ENCODE measurements at regions not wholly inside any gene's neighbourhood (a gene's known extent, or its start where the extent isn't known, plus 50 kb on each side); places are given as distances from the start of the nearest gene placed in this dataset.
A peak's percentile ranks its signal among the peaks of the same experiment; 100 is the strongest.

DNA sequence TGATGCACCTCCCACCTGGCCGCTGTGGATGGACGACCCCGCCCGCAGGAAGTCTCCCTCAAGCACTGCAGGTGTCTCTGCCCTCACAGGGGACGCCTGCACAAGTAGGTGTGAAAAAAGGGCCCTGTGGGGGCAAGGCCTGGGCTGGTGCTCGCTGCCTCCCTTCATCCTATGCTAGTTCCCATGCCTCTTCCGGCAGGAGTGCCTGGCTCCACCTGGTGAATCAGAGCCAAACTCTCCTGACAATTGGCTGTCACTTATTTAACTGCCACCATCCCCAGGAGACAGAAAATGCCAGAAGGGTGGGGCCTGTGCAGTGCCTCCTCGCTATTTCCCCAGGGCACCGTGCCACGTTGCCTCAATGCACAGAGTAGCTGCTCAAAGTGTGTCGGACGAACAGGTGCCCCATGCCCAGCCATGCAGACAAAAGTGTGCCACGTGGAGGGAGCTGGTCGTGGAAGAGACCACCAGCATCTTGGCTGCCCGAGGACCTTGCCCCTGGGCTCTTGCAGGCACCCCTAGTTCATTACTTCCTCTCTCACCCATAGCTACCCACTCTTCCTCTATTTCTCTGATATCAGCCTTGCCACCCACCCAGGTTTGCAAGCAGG lies 170.7 kb downstream of the SEC14L1 start:
- no peak for ATAC-seq
- no peak overlapping the region for H3K4me3 Mint-ChIP-seq
- peaks cover 17% of the 10 kb centered on the region for H3K36me3 Mint-ChIP-seq
- no peaks in the 10 kb centered on the region for H3K9me3 Mint-ChIP-seq
- no peaks in the 10 kb centered on the region for H3K27me3 Mint-ChIP-seq
- H3K4me1 Mint-ChIP-seq: peaks cover 37% of the 10 kb centered on the region
- H3K27ac Mint-ChIP-seq: no peak overlapping the region

DNA sequence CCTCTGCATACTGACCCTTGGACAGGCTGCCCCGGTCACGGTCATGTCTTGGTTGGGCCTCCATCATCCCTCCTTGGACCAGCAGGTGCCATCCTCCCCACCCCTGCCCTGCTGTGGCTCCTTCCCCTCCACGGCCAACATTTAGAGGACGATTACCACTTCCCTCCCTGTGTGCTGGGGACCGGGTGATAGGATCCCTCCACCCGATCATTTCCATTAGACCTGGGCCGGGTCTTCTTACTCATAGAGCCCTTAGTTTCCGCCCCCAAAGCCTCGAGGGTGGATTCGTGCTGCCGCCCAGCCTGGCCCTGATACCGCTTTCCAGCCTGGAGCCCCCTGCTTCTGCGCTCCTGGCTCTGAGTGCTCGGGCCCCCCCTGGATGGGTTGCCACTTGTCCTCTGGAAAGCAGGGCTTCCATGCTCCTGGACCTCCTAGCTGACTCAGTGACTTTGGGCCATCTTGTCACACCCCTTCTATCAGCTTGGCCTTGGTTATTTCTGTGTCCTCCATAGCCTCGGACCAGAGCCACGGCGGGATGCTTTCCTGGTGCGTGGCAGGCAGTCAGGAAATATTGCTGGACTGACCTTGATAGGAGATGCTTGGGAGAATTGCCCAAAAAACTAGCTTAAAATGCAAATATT lies 171.4 kb downstream of the SEC14L1 start:
- Mint-ChIP-seq H3K4me1 (peaks cover 44% of the 10 kb centered on the region), H3K9me3 (no peaks in the 10 kb centered on the region), H3K4me3 (no peak overlapping the region), H3K27ac (no peak overlapping the region), H3K27me3 (no peaks in the 10 kb centered on the region), H3K36me3 (peaks cover 17% of the 10 kb centered on the region)
- no peak for ATAC-seq

DNA sequence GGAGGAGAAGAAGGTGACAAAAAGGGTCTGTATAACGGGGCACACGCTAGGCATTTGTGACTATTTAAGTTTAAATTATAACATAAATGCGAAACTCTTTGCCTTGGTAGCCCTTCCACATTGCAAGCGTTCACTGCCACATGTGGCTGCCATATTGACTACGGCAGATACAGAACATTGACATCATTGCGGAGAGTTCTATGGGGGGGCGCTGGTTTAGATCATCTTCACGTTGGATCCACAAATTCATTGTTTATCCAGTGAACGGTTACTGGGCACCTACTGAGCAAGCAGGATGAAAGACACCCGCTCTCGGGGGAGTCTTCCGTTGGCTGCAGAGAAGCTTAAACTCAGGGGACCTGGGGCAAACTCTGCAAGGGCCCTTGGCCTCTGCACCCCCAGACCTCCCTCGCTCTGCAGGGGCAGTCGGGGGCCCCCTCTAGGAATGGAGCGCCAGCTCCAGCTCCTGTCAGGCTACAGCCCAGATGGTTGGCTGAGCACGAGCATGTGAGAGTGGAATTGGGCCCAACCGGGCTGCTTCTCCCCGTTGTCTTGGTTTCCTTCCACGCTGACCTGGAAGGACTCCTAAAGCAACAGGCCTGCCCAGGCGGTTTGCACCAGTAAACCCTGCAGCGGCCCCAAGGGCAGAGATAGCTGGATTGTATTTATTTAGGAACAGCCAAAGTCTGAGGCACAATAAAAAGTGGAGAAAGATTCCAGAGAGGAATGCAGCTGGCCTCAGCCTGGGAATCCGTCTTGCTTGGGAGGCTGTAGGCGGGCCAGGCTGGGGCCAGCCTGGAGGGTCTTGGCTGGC lies 172.2 kb downstream of the SEC14L1 start:
- no peaks in the 10 kb centered on the region for H3K27me3 Mint-ChIP-seq
- no peak overlapping the region for H3K27ac Mint-ChIP-seq
- H3K4me1 Mint-ChIP-seq: peaks cover 47% of the 10 kb centered on the region
- no peak overlapping the region for H3K4me3 Mint-ChIP-seq
- H3K36me3 Mint-ChIP-seq: peaks cover 17% of the 10 kb centered on the region
- no peak for ATAC-seq
- no peaks in the 10 kb centered on the region for H3K9me3 Mint-ChIP-seq

DNA sequence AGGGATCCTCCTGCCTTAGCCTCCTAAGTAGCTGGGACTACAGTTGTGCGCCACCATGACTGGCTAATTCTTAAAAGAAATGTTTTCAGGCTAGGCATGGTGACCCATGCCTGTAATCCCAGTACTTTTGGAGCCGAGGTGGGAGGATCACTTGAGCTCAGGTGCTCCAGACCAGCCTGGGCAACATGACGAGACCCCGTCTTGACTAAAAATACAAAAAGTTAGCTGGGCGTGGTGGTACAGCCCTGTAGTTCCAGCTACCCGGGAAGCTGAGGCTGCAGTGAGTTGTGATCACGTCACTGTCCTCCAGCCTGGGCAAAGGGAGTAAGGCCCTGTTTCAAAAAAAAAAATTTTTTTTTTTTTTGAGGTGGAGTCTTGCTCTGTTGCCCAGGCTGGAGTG lies 173.1 kb downstream of the SEC14L1 start:
- no peaks in the 10 kb centered on the region for H3K27me3 Mint-ChIP-seq
- H3K36me3 Mint-ChIP-seq: peaks cover 17% of the 10 kb centered on the region
- H3K4me3 Mint-ChIP-seq: no peak overlapping the region
- H3K9me3 Mint-ChIP-seq: no peaks in the 10 kb centered on the region
- no peak for ATAC-seq
- H3K27ac Mint-ChIP-seq: no peak overlapping the region
- H3K4me1 Mint-ChIP-seq: peaks cover 55% of the 10 kb centered on the region

DNA sequence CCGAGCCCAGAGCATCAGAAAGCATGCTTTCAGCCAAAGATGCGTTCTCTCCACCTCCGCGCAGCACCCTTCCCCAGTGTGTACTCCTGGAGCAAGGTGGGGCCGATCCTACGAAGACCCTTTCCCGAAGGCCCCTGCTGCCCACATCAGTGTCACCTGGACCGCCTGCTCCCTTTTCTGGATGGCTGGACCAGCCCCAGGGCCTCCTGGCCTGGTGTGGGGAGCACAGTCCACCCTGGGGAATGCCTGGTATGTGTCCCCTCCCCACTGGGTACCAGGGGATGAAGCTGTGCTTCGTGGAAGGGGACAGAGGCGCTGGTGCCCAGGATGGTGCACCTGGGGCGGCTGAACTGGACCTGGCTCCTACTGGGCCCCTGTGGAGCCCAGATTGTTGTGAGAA lies 173.8 kb downstream of the SEC14L1 start:
- H3K4me1 Mint-ChIP-seq: peaks cover 63% of the 10 kb centered on the region
- no peak overlapping the region for H3K27ac Mint-ChIP-seq
- H3K9me3 Mint-ChIP-seq: no peaks in the 10 kb centered on the region
- no peak for ATAC-seq
- no peak overlapping the region for H3K4me3 Mint-ChIP-seq
- peaks cover 17% of the 10 kb centered on the region for H3K36me3 Mint-ChIP-seq
- H3K27me3 Mint-ChIP-seq: no peaks in the 10 kb centered on the region

DNA sequence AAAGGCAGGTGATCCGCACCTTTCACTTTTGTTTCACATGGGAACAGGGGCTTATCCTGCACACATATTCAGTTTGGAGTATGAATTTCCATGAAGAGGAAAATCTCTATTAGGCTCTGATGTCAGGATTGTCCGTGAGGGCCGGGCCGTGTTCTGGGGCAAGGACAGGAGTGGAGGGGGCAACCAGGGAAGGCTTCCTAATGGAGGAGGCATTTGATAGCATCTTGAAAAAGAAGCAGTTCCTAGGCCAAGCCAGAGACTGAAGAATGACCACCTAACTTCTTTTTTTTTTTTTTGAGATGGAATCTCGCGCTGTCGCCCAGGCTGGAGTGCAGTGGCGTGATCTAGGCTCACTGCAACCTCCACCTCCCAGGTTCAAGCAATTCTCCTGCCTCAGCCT lies 174.2 kb downstream of the SEC14L1 start:
- H3K36me3 Mint-ChIP-seq: peaks cover 17% of the 10 kb centered on the region
- peaks cover 67% of the 10 kb centered on the region for H3K4me1 Mint-ChIP-seq
- no peaks in the 10 kb centered on the region for H3K9me3 Mint-ChIP-seq
- no peak for ATAC-seq
- no peak overlapping the region for H3K27ac Mint-ChIP-seq
- no peak overlapping the region for H3K4me3 Mint-ChIP-seq
- no peaks in the 10 kb centered on the region for H3K27me3 Mint-ChIP-seq

DNA sequence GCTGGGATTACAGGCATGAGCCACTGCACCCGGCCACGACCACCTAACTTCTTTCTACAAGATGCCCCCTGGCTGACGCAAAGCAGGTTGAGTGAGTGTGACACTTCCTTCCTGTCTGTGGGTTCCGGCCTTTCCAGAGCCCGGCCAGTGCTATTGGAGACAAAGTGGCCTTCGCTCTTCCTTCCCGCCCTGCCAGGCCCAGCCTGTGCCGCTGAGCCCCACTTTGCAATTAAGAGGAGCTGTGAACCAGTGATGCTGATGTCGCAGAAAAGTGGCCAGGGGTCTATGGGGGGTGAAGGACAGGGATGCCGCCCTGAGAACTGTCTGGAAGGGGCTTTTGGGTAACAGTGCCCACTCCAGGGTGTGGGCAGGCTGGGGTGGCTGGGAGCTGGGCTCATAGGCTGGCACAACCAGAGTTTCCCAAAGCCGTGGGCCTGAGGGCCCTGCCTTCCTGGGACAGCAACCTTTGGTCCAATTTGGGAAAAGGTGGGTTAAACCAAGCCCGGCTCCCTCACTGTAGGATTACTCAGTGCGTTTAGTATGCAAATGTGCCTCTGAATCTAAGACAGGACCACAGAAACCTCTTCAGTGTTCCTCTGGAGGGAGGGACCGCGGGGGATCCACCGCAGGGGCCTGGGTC lies 174.9 kb downstream of the SEC14L1 start:
- Mint-ChIP-seq H3K27me3 (no peaks in the 10 kb centered on the region), H3K36me3 (peaks cover 15% of the 10 kb centered on the region), H3K4me1 (peaks cover 69% of the 10 kb centered on the region), H3K9me3 (no peaks in the 10 kb centered on the region), H3K27ac (peak overlapping the region; percentile 61), H3K4me3 (no peak overlapping the region)
- no peak for ATAC-seq

DNA sequence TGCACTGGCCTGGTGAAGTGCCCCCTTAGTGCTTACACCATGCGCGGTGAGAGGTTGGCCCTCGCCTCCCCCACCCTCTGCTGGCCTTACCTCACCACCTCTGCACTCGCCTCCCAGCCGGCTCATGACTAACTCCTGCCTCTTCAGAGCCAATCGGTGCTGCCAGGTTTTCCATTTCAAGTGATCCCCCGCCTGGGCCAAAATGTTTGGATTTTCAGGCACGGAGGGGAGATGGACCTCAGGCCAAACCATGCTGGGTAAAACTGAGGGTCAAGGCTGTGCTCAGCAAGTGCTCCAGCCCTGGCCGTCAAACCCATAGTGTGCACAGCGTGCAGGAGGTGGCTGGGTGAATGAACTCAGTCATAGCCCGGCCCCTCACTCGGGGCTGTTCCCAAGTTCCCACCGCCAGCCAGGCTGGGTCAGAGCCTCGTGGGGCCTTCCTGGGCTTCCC lies 175.4 kb downstream of the SEC14L1 start:
- peak overlapping the region; percentile 61 for H3K27ac Mint-ChIP-seq
- ATAC-seq: no peak
- H3K27me3 Mint-ChIP-seq: no peaks in the 10 kb centered on the region
- peaks cover 69% of the 10 kb centered on the region for H3K4me1 Mint-ChIP-seq
- H3K4me3 Mint-ChIP-seq: no peak overlapping the region
- H3K9me3 Mint-ChIP-seq: no peaks in the 10 kb centered on the region
- H3K36me3 Mint-ChIP-seq: peaks cover 12% of the 10 kb centered on the region

DNA sequence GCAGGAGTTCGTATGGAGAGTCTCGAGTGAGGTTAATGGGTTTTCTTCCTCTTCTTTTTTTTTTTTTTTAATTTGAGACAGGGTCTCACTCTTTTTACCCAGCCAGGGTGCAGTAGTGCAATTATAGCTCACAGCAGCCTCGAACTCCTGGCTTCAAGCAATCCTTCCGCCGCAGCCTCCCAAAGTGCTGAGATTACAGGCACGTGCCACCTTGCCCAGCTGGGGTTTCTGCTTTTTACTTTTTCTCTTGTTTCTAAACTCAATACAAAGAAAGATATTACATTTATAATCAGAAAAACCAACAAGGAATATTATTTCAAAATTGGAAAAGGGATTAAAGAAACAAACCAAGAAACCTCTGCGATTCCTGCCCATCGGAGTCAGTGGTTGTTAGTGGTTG lies 175.9 kb downstream of the SEC14L1 start:
- ATAC-seq: no peak

DNA sequence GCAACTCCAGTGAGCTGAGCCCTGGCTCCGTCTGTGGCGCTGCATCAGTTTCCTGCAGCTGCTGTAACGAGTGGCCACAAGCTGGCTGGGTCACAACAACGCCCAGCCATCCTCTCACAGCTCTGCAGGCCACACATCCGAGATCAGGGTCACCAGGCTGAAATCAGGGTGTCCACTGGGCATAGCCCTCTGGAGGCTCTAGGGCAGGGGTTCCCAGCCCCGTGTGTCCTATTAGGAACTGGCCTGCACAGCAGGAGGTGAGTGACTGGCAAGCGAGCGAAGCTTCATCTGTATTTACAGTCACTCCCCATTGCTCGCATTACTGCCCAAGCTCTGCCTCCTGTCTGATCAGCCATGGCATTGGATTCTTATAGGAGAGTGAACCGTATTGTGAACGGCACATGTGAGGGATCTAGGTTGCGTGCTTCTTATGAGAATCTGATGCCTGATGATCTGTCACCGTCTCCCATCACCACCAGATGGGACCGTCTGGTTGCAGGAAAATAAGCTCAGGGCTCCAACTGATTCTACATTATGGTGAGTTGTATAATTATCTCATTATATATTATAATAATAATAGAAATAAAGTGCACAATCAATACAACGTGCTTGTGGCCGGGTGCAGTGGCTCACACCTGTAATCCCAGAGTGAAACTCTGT lies 176.5 kb downstream of the SEC14L1 start:
- Mint-ChIP-seq H3K9me3 (no peaks in the 10 kb centered on the region), H3K27me3 (no peaks in the 10 kb centered on the region), H3K27ac (peak overlapping the region; percentile 61), H3K4me3 (no peak overlapping the region), H3K4me1 (peaks cover 69% of the 10 kb centered on the region), H3K36me3 (peaks cover 3% of the 10 kb centered on the region)
- no peak for ATAC-seq

More for the DNA sequence above, 175.9 kb downstream of the SEC14L1 start:
- H3K9me3 Mint-ChIP-seq: no peaks in the 10 kb centered on the region
- peaks cover 69% of the 10 kb centered on the region for H3K4me1 Mint-ChIP-seq
- H3K4me3 Mint-ChIP-seq: no peak overlapping the region
- peak overlapping the region; percentile 61 for H3K27ac Mint-ChIP-seq
- H3K27me3 Mint-ChIP-seq: no peaks in the 10 kb centered on the region
- H3K36me3 Mint-ChIP-seq: peaks cover 9% of the 10 kb centered on the region

DNA sequence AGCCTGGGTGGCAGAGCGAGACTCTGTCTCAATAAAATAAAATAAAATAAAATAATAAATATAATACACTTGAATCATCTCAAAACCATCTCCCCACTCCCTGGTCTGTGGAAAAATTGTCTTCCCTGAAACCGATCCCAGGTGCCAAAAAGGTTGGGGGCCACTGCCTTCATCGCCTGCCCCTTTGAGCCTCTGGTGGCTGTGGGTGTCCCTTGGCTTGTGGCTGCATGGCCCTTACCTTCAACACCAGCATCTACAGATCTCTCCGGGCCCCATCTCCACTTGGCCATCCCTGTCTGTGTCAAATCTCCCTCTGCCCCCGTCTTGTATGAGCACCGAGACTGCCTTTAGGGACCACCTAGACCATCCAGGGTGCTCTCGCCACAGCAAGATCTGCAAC lies 177.3 kb downstream of the SEC14L1 start:
- no peaks in the 10 kb centered on the region for H3K9me3 Mint-ChIP-seq
- H3K4me3 Mint-ChIP-seq: no peak overlapping the region
- H3K4me1 Mint-ChIP-seq: peaks cover 73% of the 10 kb centered on the region
- H3K36me3 Mint-ChIP-seq: no peaks in the 10 kb centered on the region
- H3K27me3 Mint-ChIP-seq: no peaks in the 10 kb centered on the region
- peak overlapping the region; percentile 95 for H3K27ac Mint-ChIP-seq
- ATAC-seq: no peak

DNA sequence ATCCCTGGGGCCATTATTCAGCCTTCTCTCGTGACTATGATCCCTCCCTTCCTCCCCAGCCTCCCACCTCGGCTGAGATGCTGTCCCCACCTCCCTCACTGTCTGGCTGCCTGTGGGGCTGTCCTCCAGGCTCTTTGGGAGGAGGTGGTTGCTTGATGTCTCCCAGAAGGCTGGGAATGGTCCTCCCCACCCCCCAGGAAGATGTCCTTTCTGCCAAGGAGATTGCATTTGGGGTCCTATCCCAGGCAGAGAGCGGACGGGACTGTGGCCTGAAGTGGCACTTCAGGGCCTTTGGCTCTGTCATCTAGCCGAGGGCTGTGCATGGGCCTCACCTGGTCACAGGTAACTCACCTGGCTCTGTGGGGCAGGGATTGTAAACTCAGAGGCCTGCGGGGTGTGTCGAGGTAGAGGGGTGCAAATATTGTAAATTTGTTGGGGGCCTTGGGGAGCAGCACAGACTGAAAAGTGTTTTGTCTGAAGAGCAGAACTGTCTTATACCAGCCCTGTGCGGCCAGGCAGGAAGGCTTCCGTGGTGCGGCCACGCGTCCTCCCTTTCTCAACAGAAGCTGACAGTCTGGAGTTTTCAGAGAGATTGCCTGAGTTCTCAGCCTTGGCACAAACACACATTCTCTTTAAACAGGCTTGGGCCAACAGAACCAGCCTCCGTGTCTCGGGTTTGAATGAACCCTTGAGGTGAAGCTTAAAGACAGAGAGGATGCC lies 177.9 kb downstream of the SEC14L1 start:
- ATAC-seq: no peak
- peak overlapping the region; percentile 95 for H3K27ac Mint-ChIP-seq
- peaks cover 80% of the 10 kb centered on the region for H3K4me1 Mint-ChIP-seq
- H3K27me3 Mint-ChIP-seq: no peaks in the 10 kb centered on the region
- peak overlapping the region; percentile 96 for H3K4me3 Mint-ChIP-seq
- no peaks in the 10 kb centered on the region for H3K36me3 Mint-ChIP-seq
- no peaks in the 10 kb centered on the region for H3K9me3 Mint-ChIP-seq

DNA sequence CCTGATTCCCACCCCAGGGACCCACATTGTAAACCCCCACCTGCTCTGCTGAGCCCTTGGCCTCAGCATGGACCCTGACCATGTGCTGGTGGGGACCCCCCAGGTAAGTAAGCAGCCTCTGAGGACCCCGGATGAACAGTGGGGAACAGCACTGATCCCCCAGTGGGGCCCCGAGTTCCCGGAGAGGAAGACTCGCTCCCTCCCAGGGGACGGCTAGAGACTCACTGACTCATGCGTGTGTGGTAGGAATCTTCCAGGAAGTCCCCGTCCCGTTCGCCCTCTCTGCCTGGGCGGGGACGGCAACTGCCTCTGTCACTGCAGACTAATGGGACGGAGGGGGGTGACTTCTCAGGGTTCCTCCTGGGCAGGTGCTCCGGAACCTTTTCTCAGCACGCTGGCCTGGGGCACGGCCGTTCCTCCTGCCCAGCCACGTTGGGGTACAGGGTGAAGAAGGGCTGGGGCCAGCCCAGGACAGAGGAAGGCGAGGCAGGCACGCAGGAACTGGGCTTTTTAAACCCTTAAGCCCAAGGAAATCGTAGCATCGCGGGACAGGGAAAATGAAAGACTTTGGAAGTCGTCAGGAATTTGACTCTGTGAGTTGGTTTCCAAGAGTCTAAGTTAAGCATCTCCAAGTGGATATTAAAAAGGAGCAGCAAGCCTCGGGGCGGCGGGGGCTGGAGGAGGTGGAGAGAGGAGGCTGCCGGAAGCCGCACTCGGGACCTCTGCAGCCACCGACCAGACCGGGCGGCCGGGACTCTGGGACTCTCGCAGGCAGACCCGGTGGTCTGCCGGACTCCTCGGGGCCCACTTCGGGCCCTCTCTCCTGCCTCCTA lies 178.7 kb downstream of the SEC14L1 start:
- Mint-ChIP-seq H3K9me3 (no peaks in the 10 kb centered on the region), H3K4me3 (peak overlapping the region; percentile 96), H3K4me1 (peaks cover 87% of the 10 kb centered on the region), H3K27ac (peak overlapping the region; percentile 95), H3K27me3 (no peaks in the 10 kb centered on the region), H3K36me3 (no peaks in the 10 kb centered on the region)
- ATAC-seq: peak; percentile 59

DNA sequence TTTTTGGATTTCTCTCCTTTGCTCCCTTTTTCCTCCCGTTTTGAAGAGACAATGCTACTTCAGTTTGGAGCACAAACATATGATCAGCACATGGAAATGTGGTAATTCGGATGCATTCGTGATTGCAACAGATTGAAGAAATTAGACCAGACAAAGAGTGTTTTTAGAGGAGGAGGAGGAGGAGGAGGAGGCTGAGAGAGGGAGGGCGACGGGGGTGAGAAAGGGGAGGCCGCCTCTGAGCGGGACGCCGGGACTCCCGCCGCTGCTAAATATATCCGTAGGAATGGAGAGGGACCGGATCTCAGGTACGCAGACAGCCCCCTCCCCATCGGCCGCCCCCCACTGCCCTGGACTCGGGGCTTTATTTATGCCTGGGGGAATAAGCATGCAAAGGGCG lies 179.3 kb downstream of the SEC14L1 start:
- Mint-ChIP-seq H3K27ac (peak overlapping the region; percentile 95), H3K4me1 (peaks cover 93% of the 10 kb centered on the region), H3K36me3 (no peaks in the 10 kb centered on the region), H3K9me3 (no peaks in the 10 kb centered on the region), H3K4me3 (peak overlapping the region; percentile 96), H3K27me3 (no peaks in the 10 kb centered on the region)
- ATAC-seq: no peak
